ENCODE measurements at regions not wholly inside any gene's neighbourhood (a gene's known extent, or its start where the extent isn't known, plus 50 kb on each side); places are given as distances from the start of the nearest gene placed in this dataset.

DNA sequence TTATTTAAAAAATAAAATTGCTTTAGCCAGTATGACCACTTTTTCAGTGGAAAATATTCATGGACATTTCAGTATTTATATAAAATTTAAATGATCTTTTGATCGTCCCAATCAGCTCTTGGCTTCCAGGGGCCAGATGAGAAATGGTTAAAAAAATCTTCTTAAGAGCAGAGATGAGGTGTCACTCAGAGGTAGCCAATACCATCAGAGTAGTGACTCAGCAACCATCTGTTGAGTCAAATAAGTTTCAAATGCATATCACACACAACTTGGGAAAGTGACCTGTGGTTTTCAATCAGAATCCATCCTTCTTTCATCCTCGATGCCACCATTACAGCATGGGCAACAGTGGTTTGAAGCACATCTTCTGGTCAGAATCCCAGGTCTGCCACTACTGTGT lies 958.8 kb upstream of the NR2F2 start:
- no peak overlapping the region for H3K4me3 ChIP-seq (ENCODE audit: severe bottlenecking)
- DNase-seq (ENCODE audit: low spot score): no peak
- no peaks in the 10 kb centered on the region for H3K9me3 ChIP-seq (ENCODE audit: severe bottlenecking)
- TF ChIP-seq, protein P1, sequence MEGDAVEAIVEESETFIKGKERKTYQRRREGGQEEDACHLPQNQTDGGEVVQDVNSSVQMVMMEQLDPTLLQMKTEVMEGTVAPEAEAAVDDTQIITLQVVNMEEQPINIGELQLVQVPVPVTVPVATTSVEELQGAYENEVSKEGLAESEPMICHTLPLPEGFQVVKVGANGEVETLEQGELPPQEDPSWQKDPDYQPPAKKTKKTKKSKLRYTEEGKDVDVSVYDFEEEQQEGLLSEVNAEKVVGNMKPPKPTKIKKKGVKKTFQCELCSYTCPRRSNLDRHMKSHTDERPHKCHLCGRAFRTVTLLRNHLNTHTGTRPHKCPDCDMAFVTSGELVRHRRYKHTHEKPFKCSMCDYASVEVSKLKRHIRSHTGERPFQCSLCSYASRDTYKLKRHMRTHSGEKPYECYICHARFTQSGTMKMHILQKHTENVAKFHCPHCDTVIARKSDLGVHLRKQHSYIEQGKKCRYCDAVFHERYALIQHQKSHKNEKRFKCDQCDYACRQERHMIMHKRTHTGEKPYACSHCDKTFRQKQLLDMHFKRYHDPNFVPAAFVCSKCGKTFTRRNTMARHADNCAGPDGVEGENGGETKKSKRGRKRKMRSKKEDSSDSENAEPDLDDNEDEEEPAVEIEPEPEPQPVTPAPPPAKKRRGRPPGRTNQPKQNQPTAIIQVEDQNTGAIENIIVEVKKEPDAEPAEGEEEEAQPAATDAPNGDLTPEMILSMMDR (IDR thresholded peaks at IDR 0.05; ENCODE audit: poor library complexity, severe bottlenecking): no peak
- H3K4me1 ChIP-seq (ENCODE audit: insufficient read depth, poor library complexity, severe bottlenecking): no peaks in the 10 kb centered on the region
- no peak for ATAC-seq (ENCODE audit: low read depth)
- no peak overlapping the region for H3K27ac ChIP-seq (ENCODE audit: poor library complexity, severe bottlenecking)
- no peaks in the 10 kb centered on the region for H3K27me3 ChIP-seq (ENCODE audit: insufficient read depth, poor library complexity, severe bottlenecking)
- H3K36me3 ChIP-seq (ENCODE audit: low read depth): no peaks in the 10 kb centered on the region

DNA sequence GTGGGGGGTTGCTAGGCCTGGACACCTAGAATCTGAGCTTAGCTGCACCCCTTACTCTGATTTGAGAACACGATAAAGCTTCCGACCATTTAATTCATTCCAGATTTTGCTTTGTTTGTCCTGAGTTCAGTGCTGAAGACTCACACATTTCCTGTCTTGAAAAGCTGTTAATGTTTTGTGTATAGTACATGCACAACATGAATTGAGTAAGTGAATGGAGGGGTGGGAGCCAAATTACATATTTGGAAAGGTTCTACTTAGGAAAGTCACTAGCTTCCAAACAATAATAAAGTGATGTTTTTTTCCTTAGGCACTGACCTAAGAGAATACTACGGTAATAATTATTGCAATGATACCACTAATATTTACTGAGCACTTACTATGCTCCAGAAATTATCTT lies 955.2 kb upstream of the NR2F2 start:
- TF ChIP-seq, protein P1 (IDR thresholded peaks at IDR 0.05; ENCODE audit: poor library complexity, severe bottlenecking): no peak
- no peaks in the 10 kb centered on the region for H3K4me1 ChIP-seq (ENCODE audit: insufficient read depth, poor library complexity, severe bottlenecking)
- H3K27ac ChIP-seq (ENCODE audit: poor library complexity, severe bottlenecking): no peak overlapping the region
- ATAC-seq (ENCODE audit: low read depth) (no peak), DNase-seq (ENCODE audit: low spot score) (no peak)
- no peaks in the 10 kb centered on the region for H3K36me3 ChIP-seq (ENCODE audit: low read depth)
- H3K27me3 ChIP-seq (ENCODE audit: insufficient read depth, poor library complexity, severe bottlenecking): no peaks in the 10 kb centered on the region
- H3K4me3 ChIP-seq (ENCODE audit: severe bottlenecking): no peak overlapping the region
- no peaks in the 10 kb centered on the region for H3K9me3 ChIP-seq (ENCODE audit: severe bottlenecking)

DNA sequence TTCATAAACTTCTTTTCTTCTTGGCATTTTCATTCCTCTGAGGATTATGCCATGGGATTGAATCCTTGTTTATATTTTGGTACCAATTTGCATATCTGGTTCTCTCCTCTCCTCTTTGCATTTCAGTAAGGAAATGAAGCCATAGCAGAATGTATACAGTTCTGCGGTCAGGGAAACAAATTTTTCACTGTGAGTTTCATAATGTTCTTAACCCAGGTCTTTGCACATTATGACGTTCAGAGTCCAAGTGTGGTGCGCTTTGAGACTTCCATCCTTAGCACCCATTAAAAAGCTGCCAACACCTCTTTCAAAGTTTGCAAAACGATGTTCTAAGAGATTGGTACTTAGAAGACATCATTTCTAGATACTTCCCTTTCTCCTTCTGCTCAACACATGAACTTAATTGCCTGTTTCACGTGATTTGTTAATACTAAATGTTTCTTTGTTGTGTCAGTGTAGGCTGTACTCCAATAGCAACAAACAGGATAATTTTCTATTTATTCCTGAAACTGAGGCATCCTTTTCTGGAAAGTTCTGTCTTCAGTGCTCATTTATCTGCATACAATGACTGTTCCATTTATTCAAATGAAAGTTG lies 953.1 kb upstream of the NR2F2 start:
- no peak for ATAC-seq (ENCODE audit: low read depth)
- H3K27ac ChIP-seq (ENCODE audit: poor library complexity, severe bottlenecking): no peak overlapping the region

DNA sequence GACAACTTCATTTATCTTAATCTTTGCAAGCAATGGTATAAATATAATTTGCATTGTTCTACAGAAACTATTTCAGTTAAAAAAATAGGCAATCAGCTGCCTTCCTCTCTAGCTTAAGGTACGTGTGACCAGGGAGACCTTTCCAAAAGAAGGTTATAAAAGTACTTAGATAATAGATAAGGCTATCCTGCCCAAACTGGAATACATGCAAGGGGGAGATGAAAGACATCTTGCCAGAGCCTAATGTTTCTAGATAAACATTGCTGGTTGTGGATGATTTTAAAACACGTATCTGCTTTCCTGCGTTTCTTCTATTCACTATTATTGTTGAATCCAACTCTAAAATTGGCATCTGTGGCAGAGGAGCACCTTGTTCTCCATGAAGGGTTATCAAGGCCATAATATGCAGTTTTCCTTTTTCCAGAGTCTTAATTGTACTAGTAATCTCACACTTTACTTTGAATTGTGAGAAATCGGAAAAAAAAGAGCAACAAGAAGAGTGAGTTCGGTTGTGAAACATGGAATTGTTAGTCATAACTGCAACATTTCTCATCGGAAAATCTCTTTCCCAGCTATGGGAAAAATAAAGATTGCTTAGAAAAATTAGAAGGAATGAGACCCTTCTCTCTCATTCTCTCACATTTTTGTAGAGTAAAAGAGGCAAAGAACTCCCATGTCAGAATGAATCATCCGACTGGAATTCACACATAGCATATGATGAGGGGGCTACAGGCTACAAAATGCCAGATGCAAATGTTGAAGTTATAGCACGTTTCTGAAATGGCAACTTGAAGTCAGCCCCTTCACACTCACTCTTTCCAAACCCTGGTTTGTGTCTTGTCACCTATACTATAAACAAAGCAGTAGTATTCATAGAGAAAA lies 936.1 kb upstream of the NR2F2 start:
- Histone ChIP-seq H3K27ac (ENCODE audit: poor library complexity, severe bottlenecking) (no peak overlapping the region), H3K4me3 (ENCODE audit: severe bottlenecking) (no peak overlapping the region), H3K27me3 (ENCODE audit: insufficient read depth, poor library complexity, severe bottlenecking) (peaks cover 3% of the 10 kb centered on the region), H3K36me3 (ENCODE audit: low read depth) (no peaks in the 10 kb centered on the region), H3K4me1 (ENCODE audit: insufficient read depth, poor library complexity, severe bottlenecking) (no peaks in the 10 kb centered on the region), H3K9me3 (ENCODE audit: severe bottlenecking) (peaks cover 2% of the 10 kb centered on the region)
- no peak for ATAC-seq (ENCODE audit: low read depth)
- DNase-seq (ENCODE audit: low spot score): no peak
- TF ChIP-seq, protein P1 (IDR thresholded peaks at IDR 0.05; ENCODE audit: poor library complexity, severe bottlenecking): no peak

More for the DNA sequence above, 953.1 kb upstream of the NR2F2 start:
- TF ChIP-seq, protein P1 (IDR thresholded peaks at IDR 0.05; ENCODE audit: poor library complexity, severe bottlenecking): no peak
- DNase-seq (ENCODE audit: low spot score): no peak
- Histone ChIP-seq H3K4me3 (ENCODE audit: severe bottlenecking) (no peak overlapping the region), H3K4me1 (ENCODE audit: insufficient read depth, poor library complexity, severe bottlenecking) (no peaks in the 10 kb centered on the region), H3K36me3 (ENCODE audit: low read depth) (no peaks in the 10 kb centered on the region), H3K27me3 (ENCODE audit: insufficient read depth, poor library complexity, severe bottlenecking) (no peaks in the 10 kb centered on the region), H3K9me3 (ENCODE audit: severe bottlenecking) (no peaks in the 10 kb centered on the region)

DNA sequence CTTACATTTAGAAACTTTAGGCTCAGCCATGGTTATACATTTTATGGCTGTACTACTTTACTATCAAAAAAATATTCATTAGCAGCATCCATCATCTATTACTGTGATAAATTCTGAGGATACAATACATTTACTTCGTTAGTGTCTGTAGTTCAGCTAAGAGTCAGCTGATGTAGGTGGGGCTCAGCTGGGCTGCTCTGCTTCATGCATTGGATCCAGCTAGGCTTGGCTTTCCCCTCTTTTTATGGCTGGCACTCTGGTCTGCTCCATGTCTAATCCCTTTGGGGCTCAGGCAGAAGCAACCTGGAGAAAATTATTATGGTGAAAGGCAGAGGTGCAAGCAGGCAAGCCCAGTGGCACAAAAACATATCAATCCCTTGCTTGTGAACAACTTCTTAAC lies 930.1 kb upstream of the NR2F2 start:
- Histone ChIP-seq H3K27ac (ENCODE audit: poor library complexity, severe bottlenecking) (no peak overlapping the region), H3K4me1 (ENCODE audit: insufficient read depth, poor library complexity, severe bottlenecking) (no peaks in the 10 kb centered on the region), H3K9me3 (ENCODE audit: severe bottlenecking) (no peaks in the 10 kb centered on the region), H3K4me3 (ENCODE audit: severe bottlenecking) (no peak overlapping the region), H3K27me3 (ENCODE audit: insufficient read depth, poor library complexity, severe bottlenecking) (peaks cover 3% of the 10 kb centered on the region), H3K36me3 (ENCODE audit: low read depth) (no peaks in the 10 kb centered on the region)
- DNase-seq (ENCODE audit: low spot score) (no peak), ATAC-seq (ENCODE audit: low read depth) (no peak)
- TF ChIP-seq, protein P1 (IDR thresholded peaks at IDR 0.05; ENCODE audit: poor library complexity, severe bottlenecking): no peak
